ENCODE measurements at regions not wholly inside any gene's neighbourhood (a gene's known extent, or its start where the extent isn't known, plus 50 kb on each side); places are given as distances from the start of the nearest gene placed in this dataset.

- no peak for DNase-seq
- no peaks in the 10 kb centered on the region for H3K79me2 ChIP-seq (ENCODE audit: low read length)
- intact Hi-C loops (cut with micrococcal nuclease): no loop called here
- H3K27me3 ChIP-seq (ENCODE audit: low read length): peaks cover 9% of the 10 kb centered on the region; the same call in 1 of the 2 replicates
- TF ChIP-seq, protein P1, sequence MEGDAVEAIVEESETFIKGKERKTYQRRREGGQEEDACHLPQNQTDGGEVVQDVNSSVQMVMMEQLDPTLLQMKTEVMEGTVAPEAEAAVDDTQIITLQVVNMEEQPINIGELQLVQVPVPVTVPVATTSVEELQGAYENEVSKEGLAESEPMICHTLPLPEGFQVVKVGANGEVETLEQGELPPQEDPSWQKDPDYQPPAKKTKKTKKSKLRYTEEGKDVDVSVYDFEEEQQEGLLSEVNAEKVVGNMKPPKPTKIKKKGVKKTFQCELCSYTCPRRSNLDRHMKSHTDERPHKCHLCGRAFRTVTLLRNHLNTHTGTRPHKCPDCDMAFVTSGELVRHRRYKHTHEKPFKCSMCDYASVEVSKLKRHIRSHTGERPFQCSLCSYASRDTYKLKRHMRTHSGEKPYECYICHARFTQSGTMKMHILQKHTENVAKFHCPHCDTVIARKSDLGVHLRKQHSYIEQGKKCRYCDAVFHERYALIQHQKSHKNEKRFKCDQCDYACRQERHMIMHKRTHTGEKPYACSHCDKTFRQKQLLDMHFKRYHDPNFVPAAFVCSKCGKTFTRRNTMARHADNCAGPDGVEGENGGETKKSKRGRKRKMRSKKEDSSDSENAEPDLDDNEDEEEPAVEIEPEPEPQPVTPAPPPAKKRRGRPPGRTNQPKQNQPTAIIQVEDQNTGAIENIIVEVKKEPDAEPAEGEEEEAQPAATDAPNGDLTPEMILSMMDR (conservative IDR thresholded peaks at IDR 0.05; ENCODE audit: low read depth, low read length): no peak
- TF ChIP-seq EZH2 (IDR thresholded peaks at IDR 0.05; ENCODE audit: low read length, unreplicated experiment): no peak
- TF ChIP-seq EZH2phosphoT487 (IDR thresholded peaks at IDR 0.05; ENCODE audit: borderline replicate concordance, low read length): no peak
- H3K4me3 ChIP-seq (ENCODE audit: low read length): no peak overlapping the region
- ATAC-seq: no peak
- H3K9ac ChIP-seq (ENCODE audit: low read length): no peak overlapping the region
- H4K20me1 ChIP-seq (ENCODE audit: low read length): no peaks in the 10 kb centered on the region
- no peaks in the 10 kb centered on the region for H3F3A ChIP-seq (ENCODE audit: low read length, unreplicated experiment)
- no peaks in the 10 kb centered on the region for H3K9me2 ChIP-seq (replicated peaks; ENCODE audit: low read length)
- H3K4me1 ChIP-seq (ENCODE audit: insufficient read depth, low read length): no peaks in the 10 kb centered on the region
- POLR2A ChIA-PET (ENCODE audit: unreplicated experiment): no interaction called here
- H3K4me2 ChIP-seq (ENCODE audit: low read length): no peak overlapping the region
- no peaks in the 10 kb centered on the region for H3K9me3 ChIP-seq (ENCODE audit: low read length)
- no TSS peak for BruUV-seq (replicated peaks)
- CTCF ChIA-PET: no interaction called here
- no peak overlapping the region for H2AFZ ChIP-seq (ENCODE audit: low read length)
- H3K36me3 ChIP-seq (ENCODE audit: low read depth, low read length): no peaks in the 10 kb centered on the region
- no peak overlapping the region for H3K27ac ChIP-seq (ENCODE audit: low read length)
These were observed 89.0 kb upstream of the NPTX2 start for GRCh38 chr7:98528079-98528478.

GRCh38 chr7:98526059-98526458 is 91.0 kb upstream of the NPTX2 start:
- H3K9me2 ChIP-seq (replicated peaks; ENCODE audit: low read length): no peaks in the 10 kb centered on the region
- ATAC-seq (no peak), DNase-seq (no peak)
- no peak overlapping the region for H3K9ac ChIP-seq (ENCODE audit: low read length)
- POLR2A ChIA-PET (ENCODE audit: unreplicated experiment): no interaction called here
- H3K27ac ChIP-seq (ENCODE audit: low read length): no peak overlapping the region
- H3F3A ChIP-seq (ENCODE audit: low read length, unreplicated experiment): no peaks in the 10 kb centered on the region
- no peaks in the 10 kb centered on the region for H3K4me1 ChIP-seq (ENCODE audit: insufficient read depth, low read length)
- H3K79me2 ChIP-seq (ENCODE audit: low read length): no peaks in the 10 kb centered on the region
- no TSS peak for BruUV-seq (replicated peaks)
- CTCF ChIA-PET: no interaction called here
- H3K36me3 ChIP-seq (ENCODE audit: low read depth, low read length): no peaks in the 10 kb centered on the region
- no peaks in the 10 kb centered on the region for H4K20me1 ChIP-seq (ENCODE audit: low read length)
- H3K4me3 ChIP-seq (ENCODE audit: low read length): no peak overlapping the region
- peaks cover 5% of the 10 kb centered on the region; the same call in 1 of the 2 replicates for H3K27me3 ChIP-seq (ENCODE audit: low read length)
- intact Hi-C loops (cut with micrococcal nuclease): no loop called here
- no peak overlapping the region for H2AFZ ChIP-seq (ENCODE audit: low read length)
- TF ChIP-seq EZH2phosphoT487 (IDR thresholded peaks at IDR 0.05; ENCODE audit: borderline replicate concordance, low read length) (no peak), EZH2 (IDR thresholded peaks at IDR 0.05; ENCODE audit: low read length, unreplicated experiment) (no peak)
- TF ChIP-seq, protein P1 (conservative IDR thresholded peaks at IDR 0.05; ENCODE audit: low read depth, low read length): no peak
- H3K9me3 ChIP-seq (ENCODE audit: low read length): no peaks in the 10 kb centered on the region
- H3K4me2 ChIP-seq (ENCODE audit: low read length): no peak overlapping the region

DNA sequence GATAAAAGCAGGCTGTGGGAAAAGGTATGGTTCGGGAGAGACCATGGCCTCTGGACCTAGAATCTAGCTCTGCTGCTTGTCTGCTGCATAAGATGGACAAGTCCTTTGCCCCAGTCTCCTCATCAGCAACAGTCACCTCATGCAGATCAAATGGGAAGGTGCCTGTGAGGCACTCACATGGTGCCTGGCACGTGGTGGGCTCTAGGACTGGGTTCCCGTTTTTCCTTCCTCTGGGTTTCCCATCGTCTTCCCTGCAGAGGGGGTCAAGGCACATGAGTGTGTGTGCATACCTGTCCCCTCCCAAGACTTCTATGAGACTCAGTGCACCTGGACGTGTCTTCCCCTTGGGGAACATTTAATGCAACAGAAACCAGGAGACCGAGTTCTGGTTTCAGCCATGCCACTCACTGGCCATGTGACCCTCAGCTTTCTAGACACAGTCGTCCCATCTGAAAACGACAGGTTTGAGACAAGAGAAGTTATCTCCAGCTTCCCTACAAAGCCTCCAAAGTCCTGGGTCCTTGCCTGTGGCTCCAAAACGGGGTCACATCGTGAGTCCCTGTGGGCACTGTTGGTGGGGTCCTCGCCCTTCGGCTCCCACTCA is 95.9 kb upstream of the NPTX2 start:
- CTCF ChIA-PET: no interaction called here
- Histone ChIP-seq H3K9me3 (ENCODE audit: low read length) (no peaks in the 10 kb centered on the region), H3F3A (ENCODE audit: low read length, unreplicated experiment) (no peaks in the 10 kb centered on the region), H3K4me1 (ENCODE audit: insufficient read depth, low read length) (no peaks in the 10 kb centered on the region), H3K9ac (ENCODE audit: low read length) (no peak overlapping the region), H3K9me2 (replicated peaks; ENCODE audit: low read length) (no peaks in the 10 kb centered on the region), H4K20me1 (ENCODE audit: low read length) (no peaks in the 10 kb centered on the region), H3K4me3 (ENCODE audit: low read length) (no peak overlapping the region), H3K36me3 (ENCODE audit: low read depth, low read length) (no peaks in the 10 kb centered on the region), H3K79me2 (ENCODE audit: low read length) (no peaks in the 10 kb centered on the region), H3K27ac (ENCODE audit: low read length) (no peak overlapping the region), H3K27me3 (ENCODE audit: low read length) (no peaks in the 10 kb centered on the region), H3K4me2 (ENCODE audit: low read length) (no peak overlapping the region), H2AFZ (ENCODE audit: low read length) (no peak overlapping the region)
- DNase-seq (no peak), ATAC-seq (no peak)
- intact Hi-C loops (cut with micrococcal nuclease): no loop called here
- TF ChIP-seq EZH2phosphoT487 (IDR thresholded peaks at IDR 0.05; ENCODE audit: borderline replicate concordance, low read length) (no peak), EZH2 (IDR thresholded peaks at IDR 0.05; ENCODE audit: low read length, unreplicated experiment) (no peak)
- TF ChIP-seq, protein P1 (conservative IDR thresholded peaks at IDR 0.05; ENCODE audit: low read depth, low read length): no peak
- BruUV-seq (replicated peaks): no TSS peak
- POLR2A ChIA-PET (ENCODE audit: unreplicated experiment): no interaction called here

Measured in PC-3 (cell line).